ENCODE measurements at regions not wholly inside any gene's neighbourhood (a gene's known extent, or its start where the extent isn't known, plus 50 kb on each side); places are given as distances from the start of the nearest gene placed in this dataset.

- DNase-seq (ENCODE audit: low spot score): no peak
- BruUV-seq (replicated peaks): no TSS peak
- Histone ChIP-seq H3K4me2 (ENCODE audit: low read length) (no peak overlapping the region), H3K4me1 (ENCODE audit: insufficient read depth, low read length, poor library complexity, severe bottlenecking) (no peaks in the 10 kb centered on the region), H3K4me3 (ENCODE audit: low read depth, low read length, poor library complexity, severe bottlenecking) (no peak overlapping the region), H4K20me1 (ENCODE audit: insufficient read depth, low read length) (no peaks in the 10 kb centered on the region), H3K9me2 (ENCODE audit: insufficient read depth, low read length) (no peaks in the 10 kb centered on the region), H3K79me2 (ENCODE audit: insufficient read depth, low read depth, low read length) (no peaks in the 10 kb centered on the region), H3K27ac (ENCODE audit: low read depth, low read length, poor library complexity, severe bottlenecking) (no peak overlapping the region), H2AFZ (ENCODE audit: low read length) (no peak overlapping the region), H3K36me3 (ENCODE audit: insufficient read depth, low read length) (no peaks in the 10 kb centered on the region), H3K9me3 (ENCODE audit: low read length) (no peaks in the 10 kb centered on the region)
- intact Hi-C loops (cut with micrococcal nuclease; ENCODE audit: unreplicated experiment): no loop called here
- ChIA-PET POLR2A (no interaction called here), CTCF (ENCODE audit: unreplicated experiment) (no interaction called here)
- TF ChIP-seq CTCF (conservative IDR thresholded peaks at IDR 0.05; ENCODE audit: low read length) (no peak), EZH2phosphoT487 (IDR thresholded peaks at IDR 0.05; ENCODE audit: borderline replicate concordance, low read depth, low read length) (no peak)
These were observed 333.7 kb downstream of the PCNX1 start for GRCh38 chr14:71240866-71241520.

- CTCF ChIA-PET (ENCODE audit: unreplicated experiment): no interaction called here
- Histone ChIP-seq H3K36me3 (ENCODE audit: insufficient read depth, low read length) (no peaks in the 10 kb centered on the region), H3K9me2 (ENCODE audit: insufficient read depth, low read length) (no peaks in the 10 kb centered on the region), H3K9me3 (ENCODE audit: low read length) (no peaks in the 10 kb centered on the region), H2AFZ (ENCODE audit: low read length) (no peak overlapping the region), H4K20me1 (ENCODE audit: insufficient read depth, low read length) (no peaks in the 10 kb centered on the region), H3K27ac (ENCODE audit: low read depth, low read length, poor library complexity, severe bottlenecking) (no peak overlapping the region), H3K79me2 (ENCODE audit: insufficient read depth, low read depth, low read length) (no peaks in the 10 kb centered on the region), H3K4me1 (ENCODE audit: insufficient read depth, low read length, poor library complexity, severe bottlenecking) (no peaks in the 10 kb centered on the region), H3K4me2 (ENCODE audit: low read length) (no peak overlapping the region), H3K4me3 (ENCODE audit: low read depth, low read length, poor library complexity, severe bottlenecking) (no peak overlapping the region)
- intact Hi-C loops (cut with micrococcal nuclease; ENCODE audit: unreplicated experiment): no loop called here
- BruUV-seq (replicated peaks): no TSS peak
- TF ChIP-seq EZH2phosphoT487 (IDR thresholded peaks at IDR 0.05; ENCODE audit: borderline replicate concordance, low read depth, low read length) (no peak), CTCF (conservative IDR thresholded peaks at IDR 0.05; ENCODE audit: low read length) (no peak)
- POLR2A ChIA-PET: no interaction called here
- no peak for DNase-seq (ENCODE audit: low spot score)
These were observed 335.0 kb downstream of the PCNX1 start for GRCh38 chr14:71242237-71242748.

DNA sequence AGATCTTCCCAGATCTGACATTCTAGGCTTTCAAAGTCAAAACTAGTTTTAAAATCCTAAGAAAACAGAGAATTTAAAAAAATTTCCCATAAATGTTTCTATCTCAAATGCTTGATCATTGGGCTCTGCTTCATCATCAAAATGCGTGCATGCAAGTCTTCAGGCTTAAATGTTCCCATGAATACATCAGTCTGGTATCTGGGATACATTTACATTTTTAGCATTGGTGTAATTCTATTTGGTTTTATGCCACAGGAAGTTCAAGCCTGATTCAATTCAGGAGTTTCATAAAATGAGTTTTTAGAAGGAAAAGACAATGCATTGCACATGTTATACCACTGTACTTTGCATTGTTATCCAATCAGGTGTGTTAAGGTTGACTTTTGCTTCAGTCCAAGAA lies 336.4 kb downstream of the PCNX1 start:
- CTCF ChIA-PET (ENCODE audit: unreplicated experiment): no interaction called here
- POLR2A ChIA-PET: no interaction called here
- intact Hi-C loops (cut with micrococcal nuclease; ENCODE audit: unreplicated experiment): no loop called here
- H3K36me3 ChIP-seq (ENCODE audit: insufficient read depth, low read length): no peaks in the 10 kb centered on the region
- no peaks in the 10 kb centered on the region for H3K9me3 ChIP-seq (ENCODE audit: low read length)
- no peak overlapping the region for H3K4me2 ChIP-seq (ENCODE audit: low read length)
- DNase-seq (ENCODE audit: low spot score): no peak
- H3K4me3 ChIP-seq (ENCODE audit: low read depth, low read length, poor library complexity, severe bottlenecking): no peak overlapping the region
- BruUV-seq (replicated peaks): no TSS peak
- no peak for TF ChIP-seq CTCF (conservative IDR thresholded peaks at IDR 0.05; ENCODE audit: low read length)
- no peak for TF ChIP-seq EZH2phosphoT487 (IDR thresholded peaks at IDR 0.05; ENCODE audit: borderline replicate concordance, low read depth, low read length)
- H3K79me2 ChIP-seq (ENCODE audit: insufficient read depth, low read depth, low read length): no peaks in the 10 kb centered on the region
- H4K20me1 ChIP-seq (ENCODE audit: insufficient read depth, low read length): no peaks in the 10 kb centered on the region
- H2AFZ ChIP-seq (ENCODE audit: low read length): no peak overlapping the region
- H3K4me1 ChIP-seq (ENCODE audit: insufficient read depth, low read length, poor library complexity, severe bottlenecking): no peaks in the 10 kb centered on the region
- no peaks in the 10 kb centered on the region for H3K9me2 ChIP-seq (ENCODE audit: insufficient read depth, low read length)
- no peak overlapping the region for H3K27ac ChIP-seq (ENCODE audit: low read depth, low read length, poor library complexity, severe bottlenecking)
